ENCODE measurements at regions not wholly inside any gene's neighbourhood (a gene's known extent, or its start where the extent isn't known, plus 50 kb on each side); places are given as distances from the start of the nearest gene placed in this dataset.

- ATAC-seq (ENCODE audit: insufficient read depth, low FRiP score): no peak
- H3K4me1 ChIP-seq (ENCODE audit: control insufficient read depth in 5 of 5, insufficient read depth in 5 of 5, low read length in 5 of 5): peaks cover 0 to 2% (median 0%) of the 10 kb centered on the region in 5 donors
- 84% methylated on average over 4 of the region's 4 CpGs for WGBS, 2 donors
These were observed 164.2 kb upstream of the HMGA2 start for GRCh38 chr12:65660096-65660495.

GRCh38 chr12:65660836-65661235 lies 163.4 kb upstream of the HMGA2 start:
- WGBS, 2 donors: 96 to 97% methylated on average over 7 of the region's 7 CpGs
- TF ChIP-seq CTCF (IDR thresholded peaks at IDR 0.05; ENCODE audit: control extremely low read depth, extremely low read depth): no peak
- no peak overlapping the region for H3K27ac ChIP-seq (ENCODE audit: low read depth in 1 of 2, low read length in 1 of 2)
- H3K4me3 ChIP-seq: no peak overlapping the region
- H3K36me3 ChIP-seq (ENCODE audit: control insufficient read depth in 4 of 4, insufficient read depth in 4 of 4, low read length in 4 of 4): no peaks in the 10 kb centered on the region
- no peak overlapping the region for H3K9ac ChIP-seq (ENCODE audit: insufficient read depth in 1 of 2, low read length in 2 of 2)
- ATAC-seq (ENCODE audit: insufficient read depth, low FRiP score) (no peak), DNase-seq (no peak)
- H3K9me3 ChIP-seq (ENCODE audit: control insufficient read depth in 4 of 4, insufficient read depth in 3 of 4, low read length in 3 of 4): peaks cover 0 to 3% (median 0%) of the 10 kb centered on the region in 4 donors
- H3K27me3 ChIP-seq (ENCODE audit: control insufficient read depth in 3 of 3, insufficient read depth in 3 of 3, low read length in 2 of 3): peaks cover 0 to 39% (median 8%) of the 10 kb centered on the region in 3 donors
- H3K4me1 ChIP-seq (ENCODE audit: control insufficient read depth in 5 of 5, insufficient read depth in 5 of 5, low read length in 5 of 5): peaks cover 0 to 2% (median 0%) of the 10 kb centered on the region in 5 donors

More at GRCh38 chr12:65660096-65660495, 164.2 kb upstream of the HMGA2 start:
- Histone ChIP-seq H3K4me3 (no peak overlapping the region), H3K27me3 (ENCODE audit: control insufficient read depth in 3 of 3, insufficient read depth in 3 of 3, low read length in 2 of 3) (peaks cover 0 to 44% (median 10%) of the 10 kb centered on the region in 3 donors), H3K9me3 (ENCODE audit: control insufficient read depth in 4 of 4, insufficient read depth in 3 of 4, low read length in 3 of 4) (peaks cover 0 to 3% (median 0%) of the 10 kb centered on the region in 4 donors), H3K36me3 (ENCODE audit: control insufficient read depth in 4 of 4, insufficient read depth in 4 of 4, low read length in 4 of 4) (no peaks in the 10 kb centered on the region), H3K27ac (ENCODE audit: low read depth in 1 of 2, low read length in 1 of 2) (no peak overlapping the region), H3K9ac (ENCODE audit: insufficient read depth in 1 of 2, low read length in 2 of 2) (no peak overlapping the region)
- DNase-seq: no peak
- TF ChIP-seq CTCF (IDR thresholded peaks at IDR 0.05; ENCODE audit: control extremely low read depth, extremely low read depth): no peak

- no peak overlapping the region for H3K9ac ChIP-seq (ENCODE audit: insufficient read depth in 1 of 2, low read length in 2 of 2)
- ATAC-seq (ENCODE audit: insufficient read depth, low FRiP score): no peak
- 98 to 100% methylated on average over 2 of the region's 2 CpGs for WGBS, 2 donors
- TF ChIP-seq CTCF (IDR thresholded peaks at IDR 0.05; ENCODE audit: control extremely low read depth, extremely low read depth): no peak
- H3K4me1 ChIP-seq (ENCODE audit: control insufficient read depth in 5 of 5, insufficient read depth in 5 of 5, low read length in 5 of 5): no peaks in the 10 kb centered on the region
- H3K4me3 ChIP-seq: no peak overlapping the region
- H3K36me3 ChIP-seq (ENCODE audit: control insufficient read depth in 4 of 4, insufficient read depth in 4 of 4, low read length in 4 of 4): no peaks in the 10 kb centered on the region
- no peak for DNase-seq
- peaks cover 0 to 3% (median 0%) of the 10 kb centered on the region in 4 donors for H3K9me3 ChIP-seq (ENCODE audit: control insufficient read depth in 4 of 4, insufficient read depth in 3 of 4, low read length in 3 of 4)
- H3K27ac ChIP-seq (ENCODE audit: low read depth in 1 of 2, low read length in 1 of 2): no peak overlapping the region
- H3K27me3 ChIP-seq (ENCODE audit: control insufficient read depth in 3 of 3, insufficient read depth in 3 of 3, low read length in 2 of 3): peaks cover 0 to 31% (median 6%) of the 10 kb centered on the region in 3 donors
These were observed 161.7 kb upstream of the HMGA2 start for GRCh38 chr12:65662590-65662989.

GRCh38 chr12:65663097-65663496 lies 161.2 kb upstream of the HMGA2 start:
- H3K27ac ChIP-seq (ENCODE audit: low read depth in 1 of 2, low read length in 1 of 2): no peak overlapping the region
- H3K9me3 ChIP-seq (ENCODE audit: control insufficient read depth in 4 of 4, insufficient read depth in 3 of 4, low read length in 3 of 4): peaks cover 0 to 3% (median 0%) of the 10 kb centered on the region in 4 donors
- ATAC-seq (ENCODE audit: insufficient read depth, low FRiP score) (no peak), DNase-seq (no peak)
- no peaks in the 10 kb centered on the region for H3K4me1 ChIP-seq (ENCODE audit: control insufficient read depth in 5 of 5, insufficient read depth in 5 of 5, low read length in 5 of 5)
- no peak for TF ChIP-seq CTCF (IDR thresholded peaks at IDR 0.05; ENCODE audit: control extremely low read depth, extremely low read depth)
- WGBS, 2 donors: 91% methylated on average over 5 of the region's 5 CpGs
- H3K9ac ChIP-seq (ENCODE audit: insufficient read depth in 1 of 2, low read length in 2 of 2): no peak overlapping the region
- peaks cover 0 to 27% (median 6%) of the 10 kb centered on the region in 3 donors for H3K27me3 ChIP-seq (ENCODE audit: control insufficient read depth in 3 of 3, insufficient read depth in 3 of 3, low read length in 2 of 3)
- H3K4me3 ChIP-seq: no peak overlapping the region
- no peaks in the 10 kb centered on the region for H3K36me3 ChIP-seq (ENCODE audit: control insufficient read depth in 4 of 4, insufficient read depth in 4 of 4, low read length in 4 of 4)
